HG02938 (cell line): ENCODE measurements at regions not wholly inside any gene's neighbourhood (a gene's known extent, or its start where the extent isn't known, plus 50 kb on each side); places are given as distances from the start of the nearest gene placed in this dataset.

Experiments
- ATAC-seq: cut with Tn5 transposase; IDR thresholded peaks from one replicate; pipeline ENCODE4 v1.9.1; 2021; ENCODE audit warnings: mild to moderate bottlenecking, moderate library complexity; ENCODE audit not compliant: unreplicated experiment

DNA sequence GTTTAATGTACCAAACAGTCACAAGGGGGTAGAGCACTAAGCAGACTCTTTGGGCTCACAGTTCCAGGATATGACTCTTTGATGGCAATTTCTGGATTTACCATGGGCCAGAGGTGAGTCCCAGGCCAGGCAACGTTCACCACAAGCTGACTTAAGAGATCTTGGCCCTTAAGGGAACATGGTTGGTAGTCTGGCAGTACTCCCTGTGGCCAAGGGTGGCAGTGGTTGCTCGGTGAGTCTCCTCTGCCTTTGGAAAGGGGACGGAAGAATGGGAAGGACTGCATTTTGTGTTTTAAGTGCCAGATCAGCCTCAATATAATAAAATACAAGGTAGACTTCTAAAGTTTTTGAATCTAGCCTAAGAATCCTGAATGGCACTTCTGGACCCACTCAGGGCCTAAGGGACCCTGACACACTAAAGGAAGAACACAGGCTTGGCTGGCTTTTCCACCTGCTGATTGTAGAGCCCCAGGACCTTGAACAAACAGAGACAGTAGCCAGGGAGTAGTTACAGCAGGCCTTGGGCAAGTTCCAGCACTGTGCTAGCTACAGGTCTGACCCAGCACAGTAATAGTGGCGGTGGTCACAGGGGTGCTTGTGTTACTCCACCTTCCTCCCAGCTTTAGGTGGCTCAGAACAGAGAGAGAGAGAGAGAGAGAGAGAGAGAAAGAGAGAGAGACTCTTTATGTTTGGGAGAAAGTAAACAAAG is 730.7 kb upstream of the ALCAM start:
- no peak for ATAC-seq

DNA sequence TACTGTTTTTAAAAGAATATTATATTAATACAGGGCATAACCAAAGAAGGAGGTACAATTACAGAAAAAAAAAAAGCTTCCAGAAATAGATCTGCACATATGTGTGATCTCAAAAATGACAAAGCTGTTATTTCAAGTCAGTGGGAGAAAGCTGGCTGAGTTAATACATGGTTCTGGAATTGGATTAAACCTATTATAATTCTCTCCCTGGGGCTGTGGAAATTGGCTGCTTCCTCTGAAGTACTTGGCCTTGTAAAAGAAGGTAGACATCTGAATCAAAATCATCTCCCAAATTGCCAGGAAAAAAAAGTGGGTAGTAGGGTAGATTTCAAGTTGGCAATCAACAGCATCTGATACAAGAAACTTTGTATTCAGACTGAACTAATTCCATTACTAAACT is 723.9 kb upstream of the ALCAM start:
- no peak for ATAC-seq

DNA sequence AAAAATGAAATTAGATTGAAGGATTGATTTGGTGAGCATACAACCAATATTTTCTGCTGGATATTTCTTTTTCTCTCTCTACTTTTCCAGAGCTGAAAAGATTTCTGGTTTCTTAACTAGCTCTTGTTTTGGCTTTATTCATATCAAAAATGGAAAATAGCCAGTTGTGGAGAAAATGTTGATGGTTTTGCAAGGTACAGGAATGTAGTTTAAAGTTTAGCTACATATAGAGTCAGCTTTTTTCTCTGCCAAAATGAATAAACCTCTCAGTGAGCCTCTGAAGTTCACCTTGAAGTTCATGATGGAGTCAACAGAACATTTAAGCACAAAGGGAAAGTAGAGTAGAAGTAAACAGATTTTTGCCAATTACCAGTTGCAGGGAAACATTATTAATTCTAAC is 720.5 kb upstream of the ALCAM start:
- no peak for ATAC-seq

DNA sequence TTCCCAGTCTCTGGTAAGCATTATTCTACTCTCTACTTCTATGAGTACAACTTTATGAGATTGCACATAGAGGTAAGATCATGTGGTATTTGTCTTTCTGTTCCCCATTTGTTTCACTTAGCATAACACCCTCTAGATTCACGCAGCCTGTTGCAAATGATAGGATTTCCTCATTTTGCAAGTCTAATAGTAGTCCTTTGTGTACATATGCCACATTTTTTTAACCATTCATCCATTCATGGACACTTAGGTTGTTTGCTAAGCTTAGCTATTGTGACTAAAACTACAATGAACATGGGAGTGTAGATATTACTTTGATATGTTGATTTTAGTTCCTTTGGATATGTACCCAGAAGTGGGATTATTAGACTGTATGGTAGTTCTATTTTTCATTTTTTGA is 717.9 kb upstream of the ALCAM start:
- no peak for ATAC-seq

DNA sequence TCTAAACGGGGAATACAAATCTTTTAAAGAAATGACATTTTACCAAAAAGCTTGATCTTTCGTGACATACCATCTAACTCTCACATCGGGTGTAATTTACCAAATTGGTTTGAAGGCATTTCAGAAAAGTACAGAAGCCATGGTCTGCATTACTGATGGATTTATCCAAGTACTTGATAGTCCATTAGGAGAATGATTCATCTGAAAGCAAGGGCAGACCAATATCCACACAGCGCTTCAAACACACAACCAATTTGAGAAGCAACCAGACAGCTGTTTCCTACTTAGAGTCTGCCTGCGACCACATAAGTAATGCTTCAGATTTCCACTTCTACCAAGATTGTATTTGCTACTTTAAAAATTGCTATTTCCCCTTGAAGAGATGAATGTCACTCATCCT is 697.6 kb upstream of the ALCAM start:
- no peak for ATAC-seq

DNA sequence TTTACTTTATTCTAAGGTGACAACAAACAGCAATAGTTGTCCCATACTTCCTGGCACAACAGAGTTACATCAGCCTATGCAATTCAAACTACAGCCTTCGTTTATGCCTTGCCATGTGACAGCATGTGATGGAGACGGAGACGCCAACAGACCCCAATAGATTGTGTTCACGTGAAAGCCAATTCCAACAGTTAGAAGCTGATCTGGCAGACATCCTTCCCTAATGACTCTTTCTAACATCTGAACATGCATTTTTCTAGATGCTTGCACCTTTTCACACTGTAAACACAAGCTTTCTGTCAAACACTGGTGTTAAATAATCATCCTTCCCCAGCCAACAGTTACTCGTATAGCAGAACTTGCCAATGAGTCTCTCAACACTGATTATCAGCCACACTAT is 694.4 kb upstream of the ALCAM start:
- no peak for ATAC-seq

DNA sequence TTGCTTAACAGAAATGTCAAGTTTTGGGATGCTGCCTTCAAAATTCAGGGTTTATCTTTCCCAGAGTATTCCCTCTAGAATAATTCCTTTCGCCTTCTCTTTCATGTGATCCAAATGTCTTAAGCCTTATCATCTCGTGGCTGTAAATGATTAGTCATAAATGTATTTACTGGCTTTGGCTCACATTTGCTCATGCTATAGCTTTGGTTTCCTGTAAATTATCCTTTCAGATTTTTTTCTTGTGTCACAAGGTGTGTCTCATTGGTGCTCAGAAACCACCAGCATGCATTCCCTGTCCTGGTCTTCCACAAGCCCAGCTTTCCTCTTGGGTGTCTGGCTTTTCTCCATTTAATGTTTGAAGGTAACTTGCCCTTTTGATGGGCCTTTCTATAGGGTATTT is 692.7 kb upstream of the ALCAM start:
- no peak for ATAC-seq

DNA sequence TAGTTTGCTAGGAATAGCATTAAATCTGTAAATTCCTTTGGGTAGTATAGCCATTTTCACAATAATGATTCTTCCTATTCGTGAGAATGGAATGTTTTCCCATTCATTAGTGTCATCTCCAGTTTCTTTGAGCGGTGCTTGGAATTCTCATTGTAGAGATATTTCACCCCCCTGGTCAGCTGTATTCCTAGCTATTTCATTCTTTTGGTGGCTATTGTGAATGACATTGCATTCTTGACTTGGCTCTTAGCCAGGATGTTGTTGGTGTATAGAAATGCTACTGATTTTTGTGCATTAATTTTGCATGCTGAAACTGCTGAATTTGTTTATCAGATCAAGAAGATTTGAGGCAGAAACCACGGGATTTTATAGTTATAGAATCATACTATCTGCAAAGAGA is 690.5 kb upstream of the ALCAM start:
- ATAC-seq, result no peak

DNA sequence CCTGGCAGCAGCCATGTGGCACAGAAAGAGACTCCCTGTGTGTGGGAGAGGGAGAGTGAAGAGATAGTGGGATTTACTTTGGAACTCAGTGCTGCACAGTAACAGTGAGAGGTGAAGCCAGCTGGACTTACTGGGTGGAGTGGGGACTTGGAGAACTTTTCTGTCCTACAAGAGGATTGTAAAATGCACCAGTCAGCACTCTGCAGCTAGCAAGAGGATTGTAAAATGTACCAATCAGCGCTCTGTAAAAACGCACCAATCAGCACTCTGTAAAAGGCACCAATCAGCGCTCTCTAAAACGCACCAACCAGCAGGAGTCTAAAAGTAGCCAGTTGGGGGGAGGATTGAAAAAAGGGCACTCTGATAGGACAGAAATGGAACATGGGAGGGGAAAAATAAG is 688.8 kb upstream of the ALCAM start:
- no peak for ATAC-seq

DNA sequence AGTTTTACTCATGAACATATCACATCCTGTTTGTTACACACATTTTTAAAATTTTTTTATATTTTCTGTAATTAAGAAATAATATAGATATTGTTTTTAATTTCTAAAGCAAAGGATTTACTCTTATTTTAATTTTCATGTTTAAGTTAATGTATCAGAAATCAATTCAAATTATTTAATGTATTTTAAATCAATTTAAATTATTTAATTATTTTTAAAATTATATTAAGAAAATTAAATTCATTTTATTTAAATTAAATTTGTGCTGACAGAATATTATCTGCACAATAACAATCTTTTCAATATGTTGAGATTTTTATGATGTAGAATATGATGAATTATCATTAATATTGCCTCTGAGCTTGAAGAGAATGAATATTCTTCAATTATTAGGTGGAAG is 681.2 kb upstream of the ALCAM start:
- no peak for ATAC-seq

DNA sequence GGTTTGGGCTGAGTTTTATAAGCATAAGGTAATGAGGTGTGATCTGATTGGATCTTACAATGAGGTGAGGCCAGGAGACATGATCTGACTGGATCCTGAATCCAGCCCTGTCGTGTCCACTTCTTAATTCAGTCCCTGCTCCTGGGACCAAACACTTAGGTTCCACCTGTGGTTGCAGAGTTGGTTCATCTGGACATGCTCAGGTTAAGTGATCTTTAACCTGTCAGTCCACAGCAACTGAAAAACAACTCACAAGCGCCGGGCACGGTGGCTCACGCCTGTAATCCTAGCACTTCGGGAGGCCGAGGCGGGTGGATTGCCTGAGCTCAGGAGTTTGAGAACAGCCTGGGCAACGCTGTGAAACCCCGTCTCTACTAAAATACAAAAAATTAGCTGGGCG is 679.3 kb upstream of the ALCAM start:
- ATAC-seq, result no peak

DNA sequence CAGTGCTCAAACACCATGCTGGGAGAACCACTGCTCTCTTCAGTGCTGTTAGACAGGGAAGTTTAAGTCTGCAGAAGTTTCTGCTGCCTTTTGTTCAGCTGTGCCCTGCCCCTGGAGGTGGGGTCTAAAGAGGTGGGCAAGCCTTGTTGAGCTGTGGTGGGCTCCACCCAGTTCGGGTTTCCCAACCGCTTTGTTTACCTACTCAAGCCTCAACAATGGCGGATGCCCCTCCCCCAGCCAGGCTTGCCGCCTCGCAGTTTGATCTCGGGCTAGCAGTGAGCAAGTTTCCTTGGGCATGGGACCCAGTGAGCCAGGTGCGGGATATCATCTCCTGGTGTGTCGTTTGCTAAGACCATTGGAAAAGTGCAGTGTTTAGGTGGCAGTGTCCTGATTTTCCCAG is 670.2 kb upstream of the ALCAM start:
- ATAC-seq, result no peak

DNA sequence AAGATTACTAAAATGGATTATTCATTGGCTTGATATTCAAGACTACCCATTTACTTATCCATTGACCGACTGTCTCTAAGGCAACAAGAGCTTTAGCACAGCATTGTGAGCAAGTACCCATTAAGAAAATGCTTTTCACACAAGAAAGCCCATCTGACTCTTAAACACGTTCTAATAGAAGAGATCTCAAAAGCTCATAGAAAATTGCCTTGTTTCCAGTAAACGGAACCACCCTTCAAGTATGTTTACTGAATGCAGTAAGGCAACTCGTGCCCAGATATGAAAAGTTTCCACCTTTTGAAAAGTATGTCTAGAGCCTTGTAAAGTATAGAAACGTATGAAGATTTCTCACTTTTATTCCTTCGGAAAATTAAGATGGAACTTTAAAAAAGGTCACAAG is 655.3 kb upstream of the ALCAM start:
- no peak for ATAC-seq

DNA sequence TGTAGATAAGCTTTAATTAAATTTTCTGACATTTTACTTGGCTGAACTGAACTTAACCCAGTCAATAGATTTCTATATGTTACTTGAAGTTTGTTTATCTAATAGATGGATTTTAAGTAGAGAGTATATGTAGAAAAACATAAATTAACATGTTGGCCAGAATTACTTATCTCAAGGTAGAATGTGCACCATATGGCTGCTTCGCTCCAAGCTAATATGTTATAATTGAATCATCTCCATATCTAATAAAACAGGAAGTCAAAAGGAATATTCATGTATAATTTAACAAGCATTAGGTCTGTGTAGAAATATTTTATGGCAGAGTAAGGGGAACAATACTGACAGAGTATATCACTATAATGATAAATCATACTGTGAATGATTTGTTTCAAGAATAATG is 650.7 kb upstream of the ALCAM start:
- no peak for ATAC-seq

DNA sequence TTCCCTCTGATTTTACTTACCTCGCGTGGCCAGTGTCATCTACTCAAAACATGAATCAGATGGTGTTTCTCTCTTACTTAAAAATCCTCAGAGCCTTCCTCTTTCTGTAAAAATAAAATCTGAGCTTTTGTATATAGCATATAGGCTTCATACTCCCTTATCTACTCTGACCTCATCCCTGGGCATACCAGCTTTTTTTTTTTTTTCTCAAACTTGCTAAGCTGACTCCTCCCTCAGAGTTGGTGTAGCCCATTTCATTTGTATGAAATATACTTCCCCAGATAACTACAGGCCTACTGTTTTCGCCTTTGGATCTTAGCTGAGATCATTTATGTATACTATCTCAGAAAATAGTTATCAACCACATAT is 648.9 kb upstream of the ALCAM start:
- ATAC-seq, result no peak

DNA sequence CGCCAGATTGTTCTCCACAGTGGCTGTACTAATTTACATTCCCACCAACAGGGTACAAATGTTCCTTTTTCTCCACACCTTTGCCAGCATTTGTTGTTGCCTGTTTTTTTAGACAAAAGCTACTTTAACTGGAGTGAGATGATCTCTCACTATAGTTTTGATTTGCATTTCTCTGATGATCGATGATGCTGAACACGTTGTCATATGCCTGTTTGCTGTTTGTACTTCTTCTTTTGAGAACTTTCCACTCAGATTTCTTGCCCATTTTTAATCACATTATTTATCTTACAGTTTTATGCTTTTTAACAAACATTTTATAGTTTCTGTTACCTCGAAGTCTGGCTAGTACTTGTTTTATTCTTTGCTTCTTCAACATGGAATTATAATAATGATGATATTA is 643.7 kb upstream of the ALCAM start:
- ATAC-seq, result no peak

DNA sequence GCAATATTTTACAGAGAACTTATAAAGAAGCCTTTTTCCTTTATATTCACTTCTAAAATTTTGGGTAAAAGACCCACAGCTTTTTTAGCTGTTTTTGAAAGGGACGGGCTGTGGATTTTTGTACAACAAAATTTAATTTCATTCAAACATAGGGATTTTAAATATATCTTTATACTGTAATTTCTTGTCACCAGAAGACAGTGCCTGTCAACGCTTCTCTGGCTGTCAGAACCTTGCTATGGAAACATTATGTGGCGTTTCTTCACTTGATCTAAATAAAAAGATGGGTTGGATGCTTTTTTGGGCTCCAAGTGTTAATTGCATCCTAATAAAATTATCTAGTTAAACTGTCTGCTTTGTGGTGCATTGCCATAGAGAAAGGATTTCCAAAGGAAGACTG is 635.6 kb upstream of the ALCAM start:
- ATAC-seq, result no peak

DNA sequence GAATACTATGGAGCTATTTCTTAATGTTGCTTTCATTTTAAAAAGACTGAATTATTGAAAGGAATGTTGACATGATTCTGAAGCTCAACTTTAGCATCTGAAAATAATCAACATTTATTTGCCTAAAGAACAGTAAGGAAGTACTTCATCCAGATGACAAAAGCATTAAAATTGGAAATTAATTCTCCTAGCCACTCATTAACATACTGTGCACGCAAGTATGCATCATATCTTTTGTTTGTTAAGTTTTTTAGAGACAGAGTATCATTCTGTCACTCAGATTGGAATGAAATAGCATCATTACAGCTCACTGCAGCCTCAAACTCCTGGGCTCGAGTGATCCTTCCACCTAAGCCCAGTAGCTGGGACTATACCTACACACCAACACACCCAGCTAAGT is 632.1 kb upstream of the ALCAM start:
- ATAC-seq, result no peak

DNA sequence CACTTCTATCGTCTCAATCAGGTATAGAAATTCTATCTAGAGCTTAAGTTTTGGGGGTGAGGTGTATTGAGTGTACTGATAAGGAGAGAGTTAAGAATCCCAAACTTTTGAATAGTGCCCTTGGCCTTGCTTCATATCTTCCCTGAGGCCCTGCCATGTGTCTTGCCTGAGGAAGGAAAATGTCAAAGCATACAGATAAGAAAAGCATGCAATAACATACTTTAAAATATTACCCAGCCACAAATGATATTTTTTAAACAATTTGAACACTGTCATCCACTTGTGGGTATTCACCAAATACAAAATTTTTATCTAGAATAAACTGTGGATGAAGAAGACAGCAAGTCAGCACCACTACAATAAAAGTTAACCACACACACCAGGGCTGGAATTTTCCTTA is 631.0 kb upstream of the ALCAM start:
- ATAC-seq, result no peak

DNA sequence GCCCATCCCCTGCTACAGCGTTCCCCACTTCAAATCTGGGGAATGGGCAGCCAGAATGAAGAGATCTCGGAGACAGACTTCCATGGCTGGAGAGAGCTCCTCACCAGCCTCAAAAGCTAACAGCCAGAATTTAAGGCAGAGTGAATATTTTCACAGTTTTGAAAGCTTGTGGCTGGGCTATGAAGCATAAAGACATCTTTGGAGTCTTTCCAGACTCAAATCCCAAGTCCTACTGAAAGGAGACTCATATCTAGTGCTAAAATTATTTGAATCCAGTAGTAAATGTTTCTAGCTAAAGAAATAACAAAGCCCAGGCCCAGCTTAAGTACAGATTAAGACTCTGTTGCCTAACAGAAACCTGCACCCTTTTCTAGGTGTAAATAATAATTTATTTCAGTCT is 628.4 kb upstream of the ALCAM start:
- ATAC-seq, result no peak

DNA sequence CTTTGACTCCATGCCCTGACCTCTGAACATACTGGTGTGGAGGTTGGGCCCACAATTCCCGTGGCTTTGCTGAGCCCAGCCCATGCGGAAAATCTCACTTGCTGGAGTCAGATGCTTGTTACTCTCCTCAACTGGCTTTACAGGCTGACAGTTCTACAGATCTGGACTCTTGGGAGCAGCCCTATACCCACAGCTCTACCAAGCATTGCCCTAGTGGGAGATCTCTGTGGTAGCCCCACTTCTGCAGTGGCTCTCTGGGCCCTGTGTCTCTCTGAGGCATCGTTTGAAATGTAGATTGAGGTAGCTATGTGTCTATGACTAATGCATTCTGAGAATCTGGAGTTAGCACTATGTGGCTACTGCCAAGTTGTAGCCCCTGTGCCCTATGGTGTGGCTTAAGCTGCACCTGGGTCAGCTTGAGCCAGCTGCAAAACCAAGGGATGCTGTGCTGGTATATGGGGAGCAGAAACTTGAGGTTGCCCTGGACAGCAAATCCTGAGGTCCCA is 625.8 kb upstream of the ALCAM start:
- ATAC-seq, result no peak

DNA sequence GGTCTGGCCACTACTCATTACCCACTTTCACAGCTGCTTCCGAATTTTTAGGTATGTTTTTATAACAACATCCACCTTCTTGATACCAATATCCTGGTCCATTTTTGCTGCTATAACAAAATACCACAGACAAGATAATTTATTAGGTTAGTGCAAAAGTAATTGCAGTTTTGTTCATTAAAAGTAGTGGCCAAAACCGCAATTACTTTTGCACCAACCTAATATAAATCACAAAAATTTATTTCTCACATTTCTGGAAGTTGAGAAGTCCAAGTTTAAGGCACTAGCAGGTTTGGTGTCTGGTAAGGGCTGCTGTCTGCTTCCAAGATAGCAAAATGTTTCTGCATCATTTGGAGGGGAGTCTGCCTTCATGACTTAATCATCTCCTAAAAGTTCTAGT is 624.7 kb upstream of the ALCAM start:
- no peak for ATAC-seq

DNA sequence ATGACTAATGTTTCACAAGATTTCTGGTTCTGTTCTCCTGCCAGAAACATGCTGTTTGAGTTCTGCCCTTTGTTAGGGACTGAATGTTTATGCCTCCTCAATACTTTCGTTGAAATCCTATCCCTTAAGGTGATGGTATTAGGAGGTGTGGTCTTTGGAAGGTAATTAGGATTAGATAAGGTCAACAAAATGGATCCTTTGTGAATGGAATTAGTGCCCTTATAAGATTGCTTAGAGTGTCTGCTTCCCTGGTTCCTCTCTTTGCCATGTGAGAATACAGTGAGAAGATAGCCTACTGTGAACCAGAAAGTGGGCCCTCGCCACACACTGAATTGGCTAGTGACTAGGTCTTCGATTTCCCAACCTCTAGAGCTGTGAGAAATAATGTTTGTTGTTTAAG is 621.4 kb upstream of the ALCAM start:
- ATAC-seq, result no peak
